ENCODE measurements at regions not wholly inside any gene's neighbourhood (a gene's known extent, or its start where the extent isn't known, plus 50 kb on each side); places are given as distances from the start of the nearest gene placed in this dataset.

- no peak for DNase-seq (ENCODE audit: low read depth in 2 of 2)
Measured at GRCh38 chr14:51473808-51474565, 177.7 kb upstream of the FRMD6 start.

DNA sequence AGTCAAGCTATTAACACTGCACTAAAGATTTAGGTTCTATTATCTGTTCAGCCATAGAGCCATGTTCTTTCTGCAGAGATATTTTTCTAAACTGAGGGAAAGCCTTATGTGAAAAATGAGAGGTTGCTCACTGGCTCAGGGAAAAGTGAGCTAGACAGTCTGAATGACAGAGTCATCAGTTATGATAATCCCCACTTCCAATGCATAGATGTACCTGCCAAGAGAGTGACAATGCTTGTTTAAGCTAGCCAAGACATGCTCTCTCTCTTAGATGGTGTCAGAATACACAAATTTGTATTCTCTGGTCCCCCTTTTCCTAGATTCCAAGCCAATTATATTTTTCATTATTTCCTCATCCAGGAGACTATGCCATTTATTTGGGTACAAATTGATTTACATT is 176.9 kb upstream of the FRMD6 start:
- DNase-seq (ENCODE audit: low read depth in 2 of 2): no peak

GRCh38 chr14:51478175-51478621 is 173.5 kb upstream of the FRMD6 start:
- DNase-seq (ENCODE audit: low read depth in 2 of 2): no peak

DNA sequence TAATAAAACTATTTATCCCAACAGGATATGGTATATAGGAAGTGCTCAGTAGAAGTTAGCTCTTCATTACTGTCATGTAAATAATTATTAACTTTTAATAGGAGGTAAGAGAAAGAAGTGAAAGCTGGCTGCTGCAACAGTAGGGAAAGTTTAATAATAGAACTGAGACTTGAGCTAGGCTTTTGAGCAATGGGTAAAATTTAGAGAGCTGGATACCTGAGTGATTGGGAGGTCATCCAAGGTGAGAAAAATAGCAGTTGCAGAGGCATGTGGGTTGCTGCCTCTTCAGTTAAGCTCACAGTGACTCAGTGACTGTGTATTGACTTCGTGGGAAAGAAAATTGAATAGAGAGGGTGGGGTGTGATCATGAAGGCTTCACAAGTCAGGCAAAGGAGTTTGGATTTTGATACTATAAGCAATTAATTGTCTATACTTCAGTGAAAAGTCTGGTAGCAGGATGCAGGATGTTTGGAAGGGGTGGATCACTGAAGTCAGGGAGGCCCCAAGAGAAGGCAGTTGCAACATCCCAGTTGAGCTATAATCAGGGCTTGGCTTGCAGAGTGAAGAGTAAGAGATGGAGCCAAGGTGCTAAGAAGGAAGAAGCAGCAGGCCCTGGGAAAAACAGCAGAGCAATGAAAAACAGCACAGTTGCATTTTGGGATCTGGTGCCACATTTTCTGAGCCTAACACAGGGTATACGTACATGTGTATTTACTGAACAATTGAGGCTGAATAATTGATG is 172.0 kb upstream of the FRMD6 start:
- DNase-seq (ENCODE audit: low read depth in 2 of 2): no peak

GRCh38 chr14:51481643-51482042 is 170.1 kb upstream of the FRMD6 start:
- no peak for DNase-seq (ENCODE audit: low read depth in 2 of 2)

DNA sequence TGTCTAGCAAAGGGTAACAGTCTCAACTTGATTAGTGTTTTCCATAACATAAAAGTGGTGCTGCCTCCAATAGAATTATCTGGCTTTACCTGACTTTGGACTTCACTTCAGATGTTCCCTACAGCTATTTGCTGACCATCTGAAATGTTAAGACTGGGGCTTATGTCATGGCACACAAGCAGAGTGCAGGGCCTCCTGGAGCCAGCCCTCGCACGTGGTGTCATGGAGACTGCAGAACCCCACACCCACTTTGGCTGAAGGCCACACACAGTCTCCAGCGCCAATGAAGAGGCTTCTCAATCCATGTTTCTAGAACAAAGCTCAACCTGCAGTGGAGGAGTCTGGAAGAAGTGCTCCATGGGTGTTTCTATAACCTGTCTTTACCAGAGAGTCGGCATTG is 169.6 kb upstream of the FRMD6 start:
- DNase-seq (ENCODE audit: low read depth in 2 of 2): no peak

DNA sequence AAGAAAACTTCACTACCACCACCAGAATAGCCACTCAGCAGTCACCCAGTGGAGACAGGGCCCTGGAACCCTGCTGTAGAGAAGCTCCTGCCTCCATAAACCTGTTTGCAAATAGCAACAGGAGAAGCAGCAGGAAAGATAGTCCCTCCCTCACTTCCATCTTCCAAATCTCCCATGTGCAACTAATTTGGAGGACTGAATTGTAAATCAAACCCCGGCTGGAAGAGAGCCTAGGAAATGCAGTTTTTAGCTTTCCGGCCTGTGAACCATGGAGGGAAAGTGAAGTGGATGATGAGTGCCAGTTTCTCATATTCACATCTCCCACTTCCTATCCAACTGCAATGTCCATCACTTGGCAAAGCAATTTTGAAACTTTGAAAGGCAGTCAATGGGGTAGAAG is 167.2 kb upstream of the FRMD6 start:
- DNase-seq (ENCODE audit: low read depth in 2 of 2): no peak

GRCh38 chr14:51485733-51486132 is 166.0 kb upstream of the FRMD6 start:
- DNase-seq (ENCODE audit: low read depth in 2 of 2): no peak

DNA sequence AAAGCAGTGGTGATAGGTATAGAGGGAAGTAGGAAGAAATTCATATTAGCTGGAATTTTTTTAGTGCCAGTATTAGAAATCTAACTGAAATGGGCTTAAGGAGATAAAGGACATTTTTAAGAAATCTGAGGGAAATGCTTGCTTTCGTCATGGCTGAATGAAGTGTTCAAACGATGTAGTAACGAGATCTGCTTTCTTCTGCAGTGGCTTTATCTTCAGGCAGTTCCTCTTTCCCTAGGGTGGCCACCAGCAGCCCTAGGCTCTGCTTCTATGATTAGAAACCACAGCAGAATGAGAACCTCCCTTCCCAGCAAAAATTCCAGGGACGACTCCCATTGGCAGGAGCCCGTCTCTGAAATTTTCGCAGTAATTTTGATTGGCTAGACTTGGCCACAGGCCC is 163.9 kb upstream of the FRMD6 start:
- DNase-seq (ENCODE audit: low read depth in 2 of 2): no peak

- DNase-seq (ENCODE audit: low read depth in 2 of 2): no peak
Measured at GRCh38 chr14:51488569-51489220, 163.0 kb upstream of the FRMD6 start.

DNA sequence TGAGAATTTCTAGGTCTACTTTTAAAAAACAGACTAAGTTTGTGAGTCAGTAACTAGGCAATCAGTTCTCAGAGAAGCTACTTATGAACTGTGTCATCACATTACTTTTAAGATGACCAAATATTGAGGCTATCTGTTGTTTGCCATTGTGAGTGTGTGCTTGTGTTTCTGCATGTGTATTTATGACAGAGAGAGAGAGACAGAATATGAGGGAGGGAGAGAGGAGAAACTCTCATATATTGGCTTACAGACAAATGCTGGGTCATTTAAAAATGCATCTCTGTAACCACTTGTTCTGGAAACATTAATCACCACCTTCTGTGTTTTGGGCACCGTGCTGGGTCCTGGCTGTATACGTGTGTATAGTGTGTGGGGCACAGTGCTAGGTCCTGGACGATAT is 161.5 kb upstream of the FRMD6 start:
- DNase-seq (ENCODE audit: low read depth in 2 of 2): no peak

- no peak for DNase-seq (ENCODE audit: low read depth in 2 of 2)
Measured at GRCh38 chr14:51491036-51491545, 160.6 kb upstream of the FRMD6 start.

GRCh38 chr14:51491776-51492175 is 159.9 kb upstream of the FRMD6 start:
- DNase-seq (ENCODE audit: low read depth in 2 of 2): no peak

DNA sequence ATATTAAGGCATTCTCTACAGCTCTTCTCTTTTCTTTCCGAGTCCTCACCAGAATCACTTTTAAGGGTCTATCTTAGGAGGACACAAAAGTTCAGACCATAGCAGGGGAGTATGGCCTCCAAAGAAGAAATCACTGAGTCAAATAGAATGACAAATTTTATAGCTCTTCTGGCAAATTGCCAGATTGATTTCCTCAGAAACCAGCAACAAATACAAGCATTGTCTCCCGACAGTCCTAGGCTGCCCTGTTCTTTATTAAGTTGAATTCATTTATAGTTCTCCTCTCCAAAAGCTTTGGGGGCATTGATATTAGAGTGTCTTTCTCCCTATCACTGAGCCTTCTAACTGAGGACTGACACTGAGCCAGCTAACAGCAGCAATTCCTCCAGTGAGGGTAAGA is 156.4 kb upstream of the FRMD6 start:
- DNase-seq (ENCODE audit: low read depth in 2 of 2): no peak

GRCh38 chr14:51498411-51499227 is 153.1 kb upstream of the FRMD6 start:
- DNase-seq (ENCODE audit: low read depth in 2 of 2): no peak

DNA sequence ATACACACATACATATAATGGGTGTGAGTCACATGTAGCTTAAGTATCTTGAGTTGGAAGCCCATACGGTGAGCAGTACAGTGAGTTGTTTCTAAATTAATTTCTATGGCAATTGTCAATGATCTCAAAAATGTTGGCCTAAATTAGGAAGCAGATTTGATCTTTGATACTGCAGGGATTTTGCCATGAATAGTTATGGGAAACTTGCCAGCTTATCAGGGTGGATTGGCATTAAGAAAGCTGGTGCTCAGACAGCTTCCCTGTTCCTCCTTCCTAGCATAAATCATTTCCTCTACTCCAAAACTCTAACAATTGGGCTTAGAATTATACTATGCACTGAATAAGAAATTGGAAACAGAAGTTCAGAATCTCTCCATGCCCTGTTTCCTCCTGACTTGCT is 150.9 kb upstream of the FRMD6 start:
- DNase-seq (ENCODE audit: low read depth in 2 of 2): no peak

DNA sequence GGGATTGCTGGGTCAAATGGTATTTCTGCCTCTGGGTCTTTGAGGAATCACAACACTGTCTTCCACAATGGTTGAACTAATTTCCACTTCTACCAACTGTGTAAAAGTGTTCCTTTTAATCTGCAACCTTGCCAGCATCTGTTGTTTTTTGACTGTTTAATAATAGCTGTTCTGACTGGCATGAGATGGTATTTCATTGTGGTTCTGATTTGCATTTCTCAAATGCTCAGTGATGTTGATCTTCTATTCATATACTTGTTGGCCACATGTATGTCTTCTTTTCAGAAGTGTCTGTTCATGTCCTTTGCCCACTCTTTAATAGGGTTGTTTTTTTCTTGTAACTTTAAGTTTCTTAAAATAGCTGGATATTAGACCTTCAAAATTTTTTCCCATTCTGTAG is 150.0 kb upstream of the FRMD6 start:
- no peak for DNase-seq (ENCODE audit: low read depth in 2 of 2)

- DNase-seq (ENCODE audit: low read depth in 2 of 2): no peak
Measured at GRCh38 chr14:51504669-51505068, 147.0 kb upstream of the FRMD6 start.

DNA sequence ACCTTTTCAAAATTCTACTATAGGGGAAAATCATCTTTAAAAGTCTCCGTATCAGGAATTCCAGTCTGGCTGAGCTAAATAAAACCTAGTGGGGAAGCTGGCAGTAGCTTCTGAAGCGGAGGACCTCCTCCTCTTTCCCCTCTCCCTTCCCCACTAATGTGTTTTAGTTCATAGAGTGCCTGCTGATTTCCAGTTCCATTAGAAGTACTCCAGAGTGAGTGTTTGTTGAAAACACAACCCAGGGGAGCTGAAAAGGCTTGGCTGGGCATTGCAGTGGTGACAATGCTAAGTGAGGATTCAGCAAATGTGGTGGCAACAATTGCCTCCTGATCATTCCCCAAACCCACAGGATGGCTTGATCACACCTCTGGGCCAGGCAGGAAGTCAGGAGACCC is 144.2 kb upstream of the FRMD6 start:
- DNase-seq (ENCODE audit: low read depth in 2 of 2): no peak

DNA sequence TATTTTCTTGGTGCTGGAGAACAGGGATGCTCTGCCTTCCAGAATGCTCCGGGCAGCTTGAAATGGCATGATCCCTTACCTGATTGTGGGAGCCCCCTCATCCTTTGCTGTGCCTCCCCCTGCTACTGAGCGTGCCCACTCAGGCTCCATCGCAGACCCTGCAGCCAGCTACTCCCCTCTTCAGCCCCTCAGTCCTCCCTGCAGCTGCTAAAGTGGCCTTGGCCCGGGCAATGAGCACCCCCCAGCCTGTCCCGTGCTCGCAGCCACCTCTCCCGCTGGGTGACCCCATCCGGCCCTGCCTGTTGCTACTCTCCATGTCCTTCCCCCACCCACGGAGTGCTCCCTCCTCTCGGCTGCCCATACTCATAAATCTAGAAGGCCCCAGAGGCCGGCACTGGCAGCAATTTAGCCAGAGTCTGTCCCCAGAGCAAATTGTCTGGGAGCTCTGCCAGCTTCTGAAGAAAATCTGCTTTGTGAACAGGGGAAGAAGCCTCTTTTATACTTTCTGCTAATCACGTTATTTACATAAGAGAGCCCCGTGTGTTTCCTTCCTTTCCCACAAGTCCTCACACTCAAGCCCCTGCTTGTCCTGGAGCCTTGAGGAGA is 143.7 kb upstream of the FRMD6 start:
- DNase-seq (ENCODE audit: low read depth in 2 of 2): no peak

DNA sequence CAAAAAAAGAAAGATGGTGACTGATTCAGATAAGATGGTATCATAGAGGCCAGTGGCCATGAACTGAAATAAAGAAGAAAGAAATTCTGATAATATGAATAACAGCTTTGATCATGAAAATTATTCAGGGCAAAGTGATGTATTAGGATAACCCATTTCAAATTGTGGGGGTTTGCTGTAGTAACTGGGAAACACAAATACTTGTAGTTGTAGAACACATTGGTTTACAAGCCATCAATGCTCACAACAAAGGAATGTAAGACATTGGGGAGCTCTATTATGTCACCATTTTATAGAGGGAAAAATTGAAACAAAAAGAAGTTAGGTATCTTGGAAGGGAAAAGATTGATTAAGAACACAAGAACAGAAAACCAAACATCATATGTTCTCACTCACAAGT is 140.4 kb upstream of the FRMD6 start:
- DNase-seq (ENCODE audit: low read depth in 2 of 2): no peak

Data from stimulated activated CD4-positive, alpha-beta T cell treated with anti-CD3 and anti-CD28 coated beads, Interleukin-1b, Interleukin-23, amount 100 ng/mL, for 4 hours (primary cell).